GM12891 (cell line): ENCODE measurements at regions not wholly inside any gene's neighbourhood (a gene's known extent, or its start where the extent isn't known, plus 50 kb on each side); places are given as distances from the start of the nearest gene placed in this dataset.

Experiments used
- POLR2A ChIP-seq: IDR thresholded peaks from 2 replicates; pipeline ENCODE4 v1.6.1; 2011; ENCODE audit warnings: low read depth, low read length, control low read depth
- POLR2AphosphoS5 ChIP-seq: IDR thresholded peaks from 2 replicates; pipeline ENCODE4 v1.6.1; 2011; ENCODE audit warnings: low read depth, low read length, control low read depth
- SPI1 ChIP-seq: IDR thresholded peaks from 2 replicates; pipeline ENCODE4 v1.6.1; 2011; ENCODE audit warnings: low read depth, low read length, control low read depth

DNA sequence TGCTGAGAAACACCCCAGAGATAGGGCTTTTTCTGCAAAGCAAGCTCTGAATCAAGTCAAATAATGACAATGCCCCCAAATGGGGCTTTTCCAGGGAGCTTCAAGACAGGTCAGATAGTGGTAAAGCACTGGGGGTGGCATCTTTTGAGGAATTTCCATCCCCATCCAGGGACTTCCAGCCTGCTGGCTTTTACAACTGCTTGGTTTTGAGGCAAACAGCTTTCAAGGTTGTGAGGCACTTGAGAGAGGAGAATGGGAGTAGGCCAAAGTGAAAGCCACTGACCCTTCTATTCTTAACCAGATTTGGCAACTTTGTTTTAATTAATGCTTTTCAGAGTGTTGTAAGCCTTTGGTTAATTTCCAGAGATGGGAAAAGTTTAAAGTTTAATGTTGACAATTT lies 762.0 kb upstream of the POU3F3 start:
- no peak for TF ChIP-seq POLR2A
- TF ChIP-seq POLR2AphosphoS5 = no peak
- no peak for TF ChIP-seq SPI1
